COR-L47 (cell line): ENCODE measurements at regions not wholly inside any gene's neighbourhood (a gene's known extent, or its start where the extent isn't known, plus 50 kb on each side); places are given as distances from the start of the nearest gene placed in this dataset.

ENCODE experiments used
- DNase-seq: peaks from one replicate; lab custom pipeline; 2025; lab: John Stamatoyannopoulos, UW

DNA sequence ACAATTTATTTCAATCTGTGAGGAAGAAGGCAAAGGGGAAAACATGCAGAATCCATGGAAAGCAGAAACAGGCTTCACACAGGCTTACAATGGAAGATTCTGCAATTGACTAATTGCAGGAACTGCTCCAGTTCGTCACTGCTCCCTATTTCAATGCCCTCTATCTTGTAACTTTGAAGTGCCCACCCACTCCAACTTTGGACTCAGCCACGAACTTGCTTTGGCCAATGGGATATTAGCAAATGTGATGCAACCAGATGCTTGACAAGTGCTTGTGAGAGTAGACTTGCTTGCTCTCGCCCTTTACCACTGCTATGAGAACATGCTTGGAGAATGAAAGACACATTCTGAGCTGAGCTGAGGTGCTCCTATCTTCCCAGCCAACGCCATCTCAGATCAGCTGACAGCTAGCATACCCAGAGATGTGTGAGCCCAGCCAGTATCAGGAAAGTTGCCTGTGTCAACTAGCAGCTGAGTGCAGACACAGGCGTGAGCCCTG, 105.7 kb upstream of the PTCHD1 start:
- no peak for DNase-seq

DNA sequence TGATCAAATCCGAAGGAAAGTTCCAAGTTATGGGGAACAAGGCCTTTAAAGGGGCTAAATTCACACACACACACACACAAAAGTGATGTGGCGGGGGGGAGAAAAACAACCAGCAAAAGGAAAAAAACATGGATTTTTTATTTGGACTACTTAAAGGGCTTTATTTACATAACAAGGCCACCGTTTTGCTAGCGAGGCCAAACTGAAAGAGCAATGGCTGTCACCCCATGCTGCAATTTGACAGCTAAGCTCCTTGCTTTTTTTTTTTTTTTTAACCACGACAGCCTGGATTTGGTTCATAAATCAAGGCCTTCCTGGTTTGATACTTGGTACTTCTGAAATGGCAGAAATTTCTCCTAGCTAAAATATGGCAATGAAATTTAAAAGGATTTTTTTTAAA, 99.6 kb upstream of the PTCHD1 start:
- DNase-seq: no peak

DNA sequence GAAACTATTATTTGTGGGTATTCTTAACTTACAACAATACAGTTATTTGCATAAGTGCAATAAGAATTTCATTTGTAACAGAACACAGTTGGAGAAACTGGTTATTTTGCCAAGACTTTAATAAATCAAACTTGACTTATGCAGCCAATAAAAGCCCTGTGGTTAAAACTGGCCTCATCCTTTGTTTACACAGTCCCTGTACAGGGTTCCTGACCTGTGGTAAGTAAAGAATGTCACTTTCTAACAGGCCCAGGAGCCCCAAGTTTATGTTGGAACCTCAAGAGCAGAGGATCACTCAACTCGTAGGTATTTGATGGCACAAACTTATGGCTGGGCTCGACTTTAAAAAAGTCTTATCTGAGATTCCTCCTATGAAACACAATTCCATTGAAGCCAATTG, 88.6 kb upstream of the PTCHD1 start:
- no peak for DNase-seq

DNA sequence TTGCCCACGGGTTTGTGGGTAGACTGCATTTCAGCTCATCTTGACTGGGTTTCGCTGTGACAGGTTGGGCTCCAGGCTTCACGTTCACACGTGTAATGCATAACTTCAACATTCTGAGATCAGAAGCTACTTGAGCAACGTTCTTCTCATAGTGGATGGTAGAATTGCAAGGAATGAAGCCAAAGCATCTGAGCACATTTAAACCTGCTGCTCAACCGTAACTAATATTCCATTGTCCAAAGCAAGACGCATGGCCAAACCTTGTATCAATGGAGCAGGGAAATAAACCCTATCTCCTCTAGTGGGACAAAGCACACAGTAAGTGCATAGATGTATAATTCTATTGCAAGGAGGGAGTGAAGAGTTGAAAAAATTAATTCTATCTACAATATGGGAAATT, 86.5 kb upstream of the PTCHD1 start:
- DNase-seq: no peak

DNA sequence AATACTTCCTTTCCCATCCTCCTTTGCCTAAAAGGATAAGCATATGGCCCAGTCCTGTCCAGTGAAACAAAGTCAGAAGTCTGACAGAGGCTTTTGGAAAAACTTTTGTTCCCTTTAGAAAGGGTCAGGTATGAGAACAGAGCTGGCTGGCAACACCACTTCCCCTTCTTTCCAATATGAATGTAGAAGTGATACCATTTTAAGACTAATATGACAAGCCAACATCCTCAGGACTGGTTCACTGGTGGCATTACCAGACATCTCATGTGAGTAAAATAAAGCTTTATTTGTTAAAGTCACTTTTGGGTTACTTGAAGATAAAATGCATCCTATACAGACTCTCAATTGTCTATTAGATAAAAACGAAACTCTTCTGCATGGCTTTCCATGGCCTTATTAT, 83.6 kb upstream of the PTCHD1 start:
- DNase-seq: no peak

DNA sequence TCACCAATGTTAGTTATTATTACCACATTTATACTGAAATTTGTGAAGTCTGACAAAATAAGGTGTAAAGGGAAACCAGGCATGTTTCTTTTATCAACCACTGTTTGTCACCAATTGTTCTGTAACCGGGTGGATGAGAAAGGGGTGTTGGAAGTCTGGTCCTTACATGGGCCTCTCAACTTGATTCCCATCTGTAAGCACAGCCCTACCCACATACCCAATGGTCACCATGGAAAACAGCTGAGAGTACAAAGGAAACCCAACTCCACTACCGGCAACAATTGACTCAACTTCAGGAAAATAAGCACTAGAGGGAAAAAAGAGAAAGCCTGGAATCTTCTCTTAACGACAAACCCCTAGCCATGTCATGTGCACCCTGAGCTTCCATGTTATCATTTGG, 70.8 kb upstream of the PTCHD1 start:
- no peak for DNase-seq

DNA sequence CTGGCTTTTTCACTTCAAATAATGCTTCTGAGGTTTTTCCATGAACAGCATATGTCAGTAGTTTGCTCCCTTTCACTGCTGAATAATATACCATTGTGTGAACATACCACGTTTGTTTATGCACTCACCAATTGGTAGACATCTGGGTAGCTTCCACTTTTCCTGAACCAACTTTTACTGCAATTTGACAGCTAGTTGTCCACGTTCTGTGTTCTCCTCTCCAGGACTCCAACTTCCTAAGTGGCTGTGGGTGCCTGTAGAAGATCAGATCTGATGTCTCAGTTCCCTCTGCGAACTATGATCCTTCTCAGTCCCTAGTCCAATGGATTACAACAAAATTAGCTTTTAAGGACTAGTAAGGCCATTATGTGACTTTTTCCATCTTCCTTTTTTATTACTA, 64.7 kb upstream of the PTCHD1 start:
- no peak for DNase-seq

DNA sequence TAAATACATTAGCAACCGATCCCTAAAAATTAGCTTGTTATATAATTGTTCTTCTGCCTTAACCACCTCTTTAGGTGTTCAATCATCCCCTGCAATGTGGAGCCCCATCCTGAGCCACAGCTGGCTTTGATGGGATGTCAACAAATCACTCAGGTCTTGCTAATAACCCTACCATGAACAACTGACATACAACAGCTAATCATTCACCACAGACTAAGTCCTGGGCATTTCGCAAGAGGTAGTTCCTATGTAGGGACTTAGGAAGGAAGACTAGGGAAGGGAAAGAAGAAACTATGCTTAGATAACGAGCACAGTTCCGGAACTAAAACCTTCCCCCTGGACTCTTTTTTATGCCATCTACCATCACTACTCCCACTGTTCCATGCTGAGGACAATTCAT, 63.6 kb upstream of the PTCHD1 start:
- no peak for DNase-seq

DNA sequence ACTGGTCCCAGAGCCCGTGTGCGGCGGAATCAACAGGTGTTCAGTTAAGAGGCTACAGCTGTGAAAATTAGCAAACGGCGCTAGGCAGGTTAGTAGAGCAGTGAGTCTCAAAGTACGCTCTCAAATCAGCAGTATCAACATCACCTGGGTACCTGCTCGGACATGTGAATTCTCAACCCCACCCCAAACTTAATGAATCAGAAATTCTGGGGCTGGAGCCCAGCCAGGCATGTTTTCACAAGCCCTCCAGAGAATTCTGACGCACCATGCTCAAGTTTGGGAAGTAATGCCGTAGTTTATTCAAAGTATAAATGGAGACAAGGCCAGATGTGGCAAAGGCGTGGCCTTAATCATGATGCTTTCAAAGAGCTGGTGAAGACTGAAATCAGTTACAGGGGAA, 58.2 kb upstream of the PTCHD1 start:
- no peak for DNase-seq
